CD4-positive, alpha-beta T cell treated with Interleukin-4 for 4 hours (primary cell): ENCODE measurements at regions not wholly inside any gene's neighbourhood (a gene's known extent, or its start where the extent isn't known, plus 50 kb on each side); places are given as distances from the start of the nearest gene placed in this dataset.

ENCODE experiments used
- DNase-seq: peaks from one replicate; pipeline ENCODE4 v3.0.0-alpha.2; 2020

DNA sequence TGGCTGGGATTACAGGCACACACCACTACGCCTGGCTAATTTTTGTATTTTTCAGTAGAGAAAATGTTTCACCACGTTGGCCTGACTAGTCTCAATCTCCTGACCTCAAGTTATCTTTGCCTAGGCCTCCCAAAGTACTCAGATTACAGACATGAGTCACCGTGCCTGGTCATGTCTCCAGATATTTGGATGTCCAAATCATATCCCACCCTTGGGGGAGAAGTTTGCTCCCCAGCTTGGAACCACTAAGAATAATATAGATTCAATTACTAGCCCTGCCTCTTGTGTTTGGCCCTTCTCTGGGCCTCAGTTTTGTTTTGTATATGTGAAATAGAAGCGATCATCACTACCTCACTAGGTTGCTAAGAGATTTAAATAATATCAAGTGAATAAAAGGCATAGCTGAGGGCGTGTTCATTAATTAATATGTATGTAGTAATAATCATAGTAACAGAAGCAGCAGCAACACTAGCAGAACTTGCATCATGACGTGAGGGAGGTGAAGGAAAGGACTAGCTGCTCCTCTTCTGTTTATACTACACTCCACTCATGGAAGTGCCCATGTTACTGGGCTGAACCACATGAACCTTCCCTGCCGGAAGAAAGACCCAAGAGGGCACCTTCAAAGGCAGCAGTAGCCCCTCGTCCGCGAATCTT, 253.6 kb upstream of the XYLT1 start:
- no peak for DNase-seq

DNA sequence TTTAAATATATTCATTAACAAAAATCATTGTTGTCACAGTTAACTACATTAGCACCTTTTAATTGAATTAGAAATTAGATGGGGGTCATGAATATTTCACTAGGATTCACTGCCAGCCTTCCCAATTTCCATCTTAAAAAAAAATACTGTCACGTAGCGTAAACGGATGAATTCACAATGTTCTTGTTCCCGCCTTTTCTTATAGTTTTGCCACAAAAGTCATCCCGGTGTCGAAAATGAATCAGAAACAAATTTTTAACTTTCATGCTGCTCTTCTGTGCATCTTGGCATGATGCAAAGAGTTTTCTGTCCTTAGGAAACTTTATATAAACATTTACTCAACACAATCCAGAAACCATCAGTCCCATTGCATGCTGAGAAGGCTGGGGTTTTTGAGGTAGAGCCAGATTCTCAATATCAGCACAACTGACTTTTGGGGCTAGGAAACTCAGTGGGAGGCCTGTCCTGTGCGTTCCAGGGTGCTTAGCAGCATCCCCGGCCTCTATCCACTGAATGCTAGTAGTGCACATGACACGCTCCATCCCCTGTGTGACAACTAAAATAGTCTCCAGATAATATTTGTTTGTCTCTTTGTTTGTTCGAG, 252.9 kb upstream of the XYLT1 start:
- no peak for DNase-seq

DNA sequence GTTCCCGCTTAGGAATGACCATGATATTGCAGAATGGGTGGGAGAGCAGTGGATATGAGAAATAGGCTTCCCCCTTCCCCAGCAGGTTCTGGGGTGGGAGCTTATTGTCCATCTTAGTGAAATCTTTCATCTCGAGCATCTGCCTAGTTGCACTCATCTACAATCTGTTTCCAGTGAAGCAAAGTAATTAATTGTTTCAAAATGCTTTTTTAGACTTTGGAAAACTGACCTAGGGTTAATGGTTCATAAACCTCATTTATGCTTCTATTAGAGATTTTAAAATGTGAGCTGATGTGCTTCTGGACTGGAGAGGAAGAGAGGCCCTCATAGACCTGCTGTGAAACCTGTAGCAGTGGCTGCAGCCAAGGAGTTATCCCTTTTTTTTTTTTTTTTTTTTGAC, 247.7 kb upstream of the XYLT1 start:
- DNase-seq: no peak

DNA sequence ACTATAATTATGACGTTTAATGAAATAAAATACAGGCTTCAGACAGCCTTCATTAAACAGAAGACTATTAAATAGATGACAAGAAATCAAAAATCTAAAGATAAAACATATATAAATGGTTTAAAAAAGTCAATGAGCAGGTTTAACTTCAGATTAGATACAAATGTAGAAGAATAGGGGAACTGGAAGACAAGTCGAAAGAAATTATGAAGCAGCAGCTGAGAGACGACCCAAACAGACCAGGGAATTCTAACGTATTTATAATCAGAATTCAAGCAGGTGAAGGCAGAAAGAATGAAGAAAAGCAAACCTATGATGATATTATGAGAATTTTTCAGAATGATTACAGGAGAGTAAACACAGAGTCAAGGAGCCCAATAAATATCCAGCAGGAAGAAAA, 235.1 kb upstream of the XYLT1 start:
- no peak for DNase-seq

DNA sequence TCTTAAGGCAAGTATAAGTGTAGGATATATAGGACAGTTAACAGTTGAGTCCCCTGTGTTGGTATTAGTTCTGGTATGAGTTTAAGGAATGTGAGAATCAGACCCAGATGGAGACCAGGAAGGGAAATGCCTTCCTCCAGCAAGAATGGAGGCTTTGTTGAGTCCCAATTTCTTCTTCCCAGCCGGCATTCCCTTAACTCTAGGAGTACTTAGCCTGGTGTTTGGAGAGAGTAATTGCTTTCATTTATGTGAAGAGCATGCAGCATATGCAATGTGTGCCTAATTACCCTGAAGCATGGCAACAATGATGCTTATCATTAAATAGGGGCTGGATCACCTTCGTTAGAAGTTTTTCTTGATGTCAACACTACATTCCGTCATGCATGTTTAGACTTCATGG, 225.9 kb upstream of the XYLT1 start:
- DNase-seq: no peak

DNA sequence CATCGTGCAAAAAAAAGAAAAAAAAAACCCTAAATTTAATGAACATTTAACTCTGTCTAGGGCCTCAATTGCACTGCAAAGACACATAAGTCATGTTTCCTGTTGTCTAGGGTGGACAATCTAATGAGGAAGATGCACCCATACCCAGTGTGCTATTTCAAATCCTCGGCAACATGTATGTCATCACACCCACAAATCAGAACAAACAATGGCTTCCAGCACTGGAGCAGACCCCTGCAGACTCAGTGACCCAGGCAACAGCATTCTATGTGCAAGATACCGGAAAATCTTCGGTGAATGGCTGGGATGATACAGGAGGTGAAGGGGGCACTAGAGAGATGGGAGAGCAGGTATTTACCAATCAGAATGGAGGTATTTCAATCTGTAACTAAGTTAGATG, 221.7 kb upstream of the XYLT1 start:
- no peak for DNase-seq

DNA sequence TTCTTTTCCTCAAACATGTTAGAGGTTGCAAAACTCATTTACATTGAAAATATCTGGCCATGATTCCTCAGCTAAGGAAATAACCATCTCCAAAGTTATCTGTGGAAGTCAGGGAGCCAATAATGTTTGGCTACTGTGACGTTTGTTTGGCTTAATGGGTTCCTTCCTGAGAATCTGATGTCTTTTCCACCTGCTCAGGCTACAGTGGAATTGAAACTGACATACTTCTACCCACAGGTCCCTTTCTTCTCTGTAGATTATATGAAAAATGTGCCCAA, 221.1 kb upstream of the XYLT1 start:
- no peak for DNase-seq

DNA sequence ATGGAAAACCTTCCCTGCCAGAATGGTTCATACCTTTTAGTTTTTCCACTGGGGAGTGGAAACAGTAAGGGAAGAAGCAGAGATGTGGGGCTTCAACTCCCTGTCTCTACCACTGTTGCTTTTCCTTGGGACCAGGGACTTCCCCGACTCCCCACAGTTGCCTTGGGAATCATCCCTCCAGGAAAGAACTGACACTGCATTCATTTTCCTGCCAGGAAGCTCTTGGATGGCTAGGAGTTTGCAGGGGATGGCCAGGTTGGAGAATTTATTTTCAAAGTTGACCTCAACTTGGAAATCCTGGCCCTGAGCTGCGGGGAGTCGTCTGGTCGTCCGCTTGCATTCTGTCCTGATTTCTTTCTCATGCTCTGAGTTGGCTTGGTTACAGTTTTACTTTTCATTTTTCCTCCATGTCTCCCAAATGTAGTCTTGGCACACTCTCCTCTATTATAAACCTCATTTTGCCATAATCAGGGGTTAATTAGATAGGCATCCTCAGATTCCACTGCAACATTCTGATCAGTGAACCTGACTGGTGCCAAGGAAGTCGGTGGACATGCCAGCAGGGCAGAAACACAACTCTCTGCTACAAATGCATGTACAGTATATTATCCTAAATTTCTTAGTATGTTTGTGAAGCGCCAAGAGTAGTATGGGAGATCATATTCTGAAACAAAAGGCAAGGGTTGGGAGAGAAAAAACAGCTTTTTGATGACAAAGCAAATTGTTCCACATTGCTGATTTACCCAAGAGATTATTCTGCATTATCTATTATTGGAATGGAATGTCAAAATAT, 220.5 kb upstream of the XYLT1 start:
- no peak for DNase-seq

DNA sequence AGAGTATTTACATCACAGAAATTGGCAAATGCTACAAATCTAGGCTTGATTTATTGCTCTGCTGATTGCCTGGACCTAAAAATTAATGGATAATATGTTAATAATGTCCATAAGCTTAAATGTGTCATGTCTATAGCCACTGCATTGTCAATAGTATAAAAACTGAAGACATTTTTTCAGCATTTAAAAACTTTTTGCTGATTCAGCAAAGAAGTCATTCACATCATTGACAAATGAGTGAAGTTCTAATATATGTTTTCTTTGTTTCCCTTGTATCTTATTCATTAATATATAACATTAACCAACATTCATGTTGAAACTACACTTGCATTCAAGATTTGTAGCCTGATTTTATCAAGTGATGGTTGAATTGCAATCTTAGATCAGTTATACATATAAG, 214.7 kb upstream of the XYLT1 start:
- no peak for DNase-seq

DNA sequence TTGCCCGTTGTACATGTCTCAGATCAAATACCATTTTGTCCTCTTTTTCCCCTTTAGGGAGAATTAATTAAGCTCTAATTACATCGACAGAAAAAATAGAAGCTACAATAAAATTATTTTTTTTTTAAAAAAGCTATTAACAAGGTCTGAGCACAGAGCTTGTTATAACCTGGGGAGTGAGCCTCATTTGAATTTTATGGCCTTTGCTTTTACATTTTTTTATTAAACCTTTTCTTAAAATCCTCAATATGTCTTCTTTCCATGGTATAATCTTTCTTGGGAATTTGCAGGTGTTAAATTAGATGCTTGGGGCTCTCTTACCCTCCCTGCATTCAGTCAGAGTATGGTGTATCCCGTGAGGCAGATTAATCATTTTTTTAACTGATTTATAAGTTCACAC, 212.5 kb upstream of the XYLT1 start:
- DNase-seq: no peak

DNA sequence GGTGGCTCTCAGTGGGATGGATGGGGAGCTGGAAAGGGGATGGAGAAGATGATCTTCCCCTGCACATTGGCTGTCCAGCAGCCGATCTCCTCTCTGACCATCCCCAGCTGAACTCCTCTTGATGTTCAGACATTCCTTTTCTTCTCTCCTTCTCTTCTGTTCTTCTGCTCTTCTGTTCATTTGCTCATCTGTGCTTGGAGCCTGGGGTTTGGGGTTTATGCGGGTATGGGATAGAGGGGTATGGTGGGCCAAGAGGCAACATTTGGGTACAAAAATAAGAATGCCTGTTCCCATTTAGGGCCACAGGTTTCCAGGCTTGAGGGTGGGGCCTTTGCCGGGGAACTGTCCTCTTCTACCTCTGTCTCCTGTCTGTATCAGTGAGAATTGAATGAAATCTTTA, 205.4 kb upstream of the XYLT1 start:
- DNase-seq: no peak

DNA sequence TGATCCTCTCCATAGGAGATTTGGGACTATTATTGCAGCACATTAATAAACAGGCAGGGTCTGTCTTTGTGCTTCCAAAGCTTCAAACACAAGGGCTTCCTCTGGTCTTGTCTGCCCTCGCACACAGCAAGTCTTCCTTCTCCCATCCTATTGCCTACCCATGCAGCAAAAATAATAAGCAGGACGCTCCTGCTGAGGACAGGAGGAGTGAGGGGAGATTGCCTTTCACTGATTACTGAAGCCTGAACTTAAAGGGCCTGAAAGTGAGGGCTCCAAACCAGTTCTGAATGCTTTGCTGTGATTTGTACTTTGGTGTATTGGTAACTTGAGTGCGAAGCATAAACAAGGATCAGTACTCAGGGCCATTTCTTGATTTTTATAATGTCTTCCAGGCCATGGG, 197.6 kb upstream of the XYLT1 start:
- no peak for DNase-seq

DNA sequence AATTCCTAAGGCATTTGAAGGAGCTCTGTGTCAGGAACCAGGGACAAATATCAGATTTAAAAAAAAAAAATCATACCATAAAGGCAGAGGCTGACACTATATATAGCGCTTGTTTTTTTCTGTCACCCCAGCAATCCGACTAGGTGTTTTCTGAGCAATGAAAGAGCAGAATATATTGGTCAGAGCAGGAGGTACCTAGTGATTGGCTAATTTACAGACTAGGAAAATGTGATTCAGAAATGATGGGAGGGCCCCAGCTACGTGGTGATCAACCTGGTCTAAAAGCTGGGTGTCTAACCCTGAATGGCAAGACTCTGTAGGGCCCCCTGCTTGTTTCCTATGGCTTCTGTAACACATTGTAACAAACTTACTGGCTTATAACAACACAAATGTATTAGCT, 195.5 kb upstream of the XYLT1 start:
- DNase-seq: no peak

DNA sequence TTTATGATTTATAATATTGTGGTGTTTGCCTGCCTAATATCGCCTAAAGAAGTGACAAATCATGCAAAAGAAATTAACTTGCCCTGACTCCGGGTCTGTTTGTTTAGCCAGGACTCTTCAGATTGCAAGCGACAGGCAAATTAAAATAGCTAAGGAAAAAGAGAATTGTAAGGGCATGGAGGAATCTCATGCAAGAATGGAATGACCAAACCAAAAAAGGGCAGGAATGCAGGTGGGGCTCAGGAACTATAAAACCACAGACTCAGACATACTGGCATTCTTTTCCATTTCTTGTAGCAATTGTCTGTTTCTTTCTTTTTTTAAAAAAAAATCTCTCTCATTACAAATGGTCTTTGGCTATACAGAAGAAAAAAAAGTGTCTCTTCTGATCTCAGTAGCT, 188.1 kb upstream of the XYLT1 start:
- DNase-seq: no peak

DNA sequence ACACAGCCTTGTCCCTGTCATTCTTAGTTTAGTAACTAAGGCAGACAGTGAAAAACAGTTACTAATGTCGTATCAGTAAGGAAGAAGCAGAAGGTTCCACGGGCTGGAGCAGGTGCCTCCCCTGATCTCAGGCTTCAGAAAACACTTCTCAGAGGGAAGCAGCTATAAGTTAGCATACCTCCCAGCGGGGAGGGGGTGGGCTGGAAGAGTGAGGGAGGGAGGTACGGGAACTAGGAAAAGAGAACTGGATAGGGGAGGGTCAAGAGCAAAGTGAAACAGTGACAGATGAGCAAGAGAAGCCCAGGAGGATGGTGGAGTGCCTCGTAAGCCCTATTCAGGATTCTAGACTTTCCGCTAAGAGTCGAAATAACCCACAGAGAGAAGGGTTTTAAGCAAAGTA, 186.3 kb upstream of the XYLT1 start:
- DNase-seq: no peak

DNA sequence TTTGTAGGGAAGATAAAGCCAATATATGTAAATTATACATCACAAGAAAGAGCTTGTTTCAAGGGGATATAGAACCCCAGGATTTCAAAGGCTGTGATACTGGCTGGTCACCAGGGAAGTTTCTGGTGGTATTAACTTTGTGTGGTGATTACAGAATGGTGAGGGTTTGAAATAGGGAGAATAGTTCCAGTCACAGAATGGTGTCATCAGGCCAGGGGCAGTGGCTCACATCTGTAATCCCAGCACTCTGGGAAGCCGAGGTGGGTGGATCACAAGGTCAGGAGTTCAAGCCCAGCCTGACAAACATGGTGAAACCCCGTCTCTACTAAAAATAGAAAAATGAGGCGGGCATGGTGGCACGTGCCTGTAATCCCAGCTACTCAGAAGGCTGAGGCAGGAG, 183.8 kb upstream of the XYLT1 start:
- no peak for DNase-seq

DNA sequence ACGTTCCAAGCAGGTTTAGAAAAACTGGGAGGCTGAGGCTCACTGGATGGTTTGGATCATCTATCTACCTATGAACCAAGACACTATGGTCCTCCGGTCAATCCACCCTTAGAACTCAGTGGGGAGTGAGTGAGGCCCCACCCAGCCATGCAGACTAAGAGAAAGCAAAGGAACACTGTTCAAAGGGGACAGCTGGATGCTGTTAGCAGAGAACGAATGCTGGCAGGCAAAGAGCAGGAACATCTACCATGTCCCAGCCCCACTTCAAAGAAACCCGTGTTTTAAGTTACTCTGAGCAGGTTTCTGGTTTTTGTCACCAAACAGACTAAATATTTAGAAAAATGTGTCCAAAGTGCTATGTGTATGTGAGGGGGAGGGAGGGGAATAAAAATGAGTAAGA, 183.4 kb upstream of the XYLT1 start:
- DNase-seq: no peak

DNA sequence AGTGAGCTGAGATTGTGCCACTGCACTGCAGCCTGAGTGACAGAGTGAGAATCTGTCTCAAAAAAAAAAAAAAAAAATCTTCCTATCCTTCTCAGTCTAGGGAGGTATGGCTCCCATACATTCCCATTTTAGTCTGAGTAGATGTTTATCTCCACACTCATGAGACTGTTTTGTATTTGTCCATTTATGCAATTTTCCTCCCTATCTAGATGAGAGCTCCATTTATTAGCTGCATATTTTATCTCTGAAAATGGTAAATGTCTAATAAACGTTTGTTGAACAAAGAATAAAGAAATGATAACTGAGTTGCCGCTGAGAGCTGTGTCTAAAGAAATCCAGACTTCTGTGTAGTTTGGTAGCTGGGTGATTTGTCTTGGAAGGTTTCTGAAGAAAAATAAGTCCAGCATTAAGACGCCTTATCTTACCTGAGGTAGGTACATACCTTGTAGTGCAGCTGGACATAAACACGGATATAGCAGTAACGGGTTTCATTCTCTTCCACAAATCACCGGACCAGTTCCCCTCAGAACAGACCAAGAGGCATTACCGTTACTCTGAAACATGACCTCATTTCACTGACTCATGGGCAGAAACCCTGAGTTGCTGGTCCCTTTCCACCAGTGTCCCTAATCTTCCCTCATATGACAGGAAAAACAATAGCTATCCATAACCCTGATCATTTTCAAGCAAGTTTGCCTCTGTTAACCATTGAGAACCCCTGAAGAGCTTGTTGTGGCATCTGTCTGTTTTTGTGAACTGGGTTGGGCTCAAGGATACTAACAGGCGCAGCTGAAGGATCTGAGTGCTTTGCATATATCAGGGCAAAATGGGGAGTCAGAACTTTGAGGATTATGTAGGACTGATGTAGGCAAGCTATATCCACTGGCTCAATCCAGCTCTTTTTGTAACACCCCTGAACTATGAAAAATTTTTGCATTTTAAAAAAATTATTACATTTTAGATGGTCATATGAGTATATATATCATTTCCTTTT, 177.4 kb upstream of the XYLT1 start:
- DNase-seq: no peak

DNA sequence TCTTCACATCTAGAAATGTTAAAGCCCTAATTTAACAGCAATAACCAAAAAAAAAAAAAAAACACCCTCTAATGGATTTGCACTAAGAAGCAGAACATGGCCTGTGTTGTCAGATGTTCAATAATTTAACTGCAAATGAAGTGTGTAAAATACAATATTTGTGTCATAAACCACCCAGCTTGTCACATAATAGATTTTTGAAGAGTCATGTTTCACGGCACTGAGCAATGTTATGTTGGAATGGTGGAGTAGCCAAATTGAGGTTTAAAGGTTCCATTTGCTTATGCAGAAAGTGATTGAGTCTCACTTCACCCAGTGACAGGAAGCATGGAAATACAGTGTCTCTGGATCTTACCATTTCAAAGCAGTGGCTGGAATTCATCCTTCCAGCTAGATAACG, 173.2 kb upstream of the XYLT1 start:
- DNase-seq: no peak

DNA sequence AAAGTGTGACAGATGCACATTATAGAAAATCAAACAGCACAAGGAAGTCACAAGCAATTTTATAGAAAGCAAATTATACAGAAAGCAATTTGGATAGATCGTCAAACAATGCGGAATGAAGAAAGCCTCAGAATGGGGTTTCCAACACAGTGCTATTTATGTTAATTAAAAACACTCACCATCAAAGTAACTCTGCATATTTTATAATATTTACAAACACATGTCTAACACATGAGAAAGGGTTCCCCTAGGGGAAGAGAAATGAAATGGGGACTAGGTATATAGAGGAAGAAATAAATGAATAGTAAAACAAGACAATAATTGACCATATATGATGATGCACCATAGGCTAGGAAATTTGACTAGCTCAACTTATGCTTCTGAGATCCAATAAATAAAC, 171.2 kb upstream of the XYLT1 start:
- DNase-seq: no peak

DNA sequence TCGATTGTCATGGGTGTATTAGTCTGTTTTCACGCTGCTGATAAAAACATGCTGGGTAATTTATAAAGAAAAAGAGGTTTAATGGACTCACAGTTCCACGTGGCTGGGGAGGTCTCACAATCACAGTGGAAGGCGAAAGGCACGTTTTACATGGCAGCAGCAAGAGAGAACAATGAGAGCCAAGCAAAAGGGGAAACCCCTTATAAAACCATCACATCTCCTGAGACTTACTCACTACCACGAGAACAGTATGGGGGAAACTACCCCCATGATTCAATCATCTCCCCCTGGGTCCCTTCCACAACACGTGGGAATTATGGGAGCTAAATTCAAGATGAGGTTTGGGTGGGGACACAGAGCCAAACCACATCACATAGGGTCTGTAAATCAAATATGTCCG, 167.4 kb upstream of the XYLT1 start:
- no peak for DNase-seq

DNA sequence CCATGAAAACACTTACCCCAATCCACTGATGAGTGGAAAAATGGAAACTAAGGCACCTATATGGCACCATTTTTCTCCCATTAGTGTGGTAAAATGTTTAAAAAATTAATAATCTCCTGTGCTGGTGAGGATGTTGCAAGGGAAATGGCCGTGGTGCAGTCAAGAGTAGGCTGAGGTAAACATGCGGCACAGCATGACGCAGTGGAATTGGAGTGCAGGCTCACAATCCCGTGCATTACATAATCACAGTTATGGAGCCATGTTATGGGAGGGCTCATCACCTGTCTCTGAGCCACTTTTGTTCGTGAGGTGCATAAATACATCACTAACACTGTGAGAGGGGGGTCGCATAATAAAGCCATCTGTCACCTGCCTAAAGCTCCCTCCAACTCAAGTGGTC, 164.4 kb upstream of the XYLT1 start:
- DNase-seq: no peak

DNA sequence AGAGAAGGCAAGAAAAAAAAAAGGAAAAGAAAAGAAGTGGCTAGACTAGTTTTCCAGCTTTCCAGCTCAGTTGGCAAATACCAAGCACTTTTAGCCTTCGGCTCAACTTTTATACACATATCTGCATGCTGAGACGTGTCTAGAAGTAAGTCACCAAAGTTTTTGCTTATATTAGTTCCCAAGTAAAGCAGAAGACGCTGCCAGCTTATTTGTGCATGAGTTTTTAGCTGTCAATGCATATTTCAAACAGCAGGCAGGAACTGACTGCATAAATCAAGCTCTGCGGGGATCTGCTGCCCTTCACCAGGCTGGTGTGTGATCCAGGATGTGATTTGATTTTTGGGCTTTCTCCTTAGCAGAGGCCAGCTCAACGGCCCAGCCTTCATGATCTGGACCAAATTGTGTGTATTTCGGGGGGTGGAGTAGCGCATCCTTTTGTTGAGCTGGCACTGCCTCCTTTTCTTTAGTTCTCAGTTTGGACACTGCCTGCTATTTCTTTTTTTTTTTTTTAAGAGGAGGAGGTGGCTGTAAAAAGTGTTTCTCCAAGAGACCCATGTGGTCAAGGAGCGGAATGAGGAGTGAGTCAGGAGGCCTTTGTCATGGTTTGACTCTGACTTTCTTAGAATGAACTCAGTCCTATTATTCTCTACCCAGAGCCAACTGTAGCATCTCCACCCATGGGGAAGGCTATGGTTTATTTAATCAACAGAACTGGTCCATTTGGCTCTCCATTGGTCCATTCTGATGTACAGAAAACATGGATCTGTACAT, 162.6 kb upstream of the XYLT1 start:
- DNase-seq: no peak
